NCI-H748 (cell line): ENCODE measurements at regions not wholly inside any gene's neighbourhood (a gene's known extent, or its start where the extent isn't known, plus 50 kb on each side); places are given as distances from the start of the nearest gene placed in this dataset.
"Not testable (repeated sequence)": the region's sequence is repeated elsewhere in the genome, so short reads cannot be mapped to it uniquely, and the experiment has no call there.

ENCODE experiments used
- DNase-seq: peaks from one replicate; lab custom pipeline; 2025; ENCODE audit not compliant: unreplicated experiment; lab: John Stamatoyannopoulos, UW

DNA sequence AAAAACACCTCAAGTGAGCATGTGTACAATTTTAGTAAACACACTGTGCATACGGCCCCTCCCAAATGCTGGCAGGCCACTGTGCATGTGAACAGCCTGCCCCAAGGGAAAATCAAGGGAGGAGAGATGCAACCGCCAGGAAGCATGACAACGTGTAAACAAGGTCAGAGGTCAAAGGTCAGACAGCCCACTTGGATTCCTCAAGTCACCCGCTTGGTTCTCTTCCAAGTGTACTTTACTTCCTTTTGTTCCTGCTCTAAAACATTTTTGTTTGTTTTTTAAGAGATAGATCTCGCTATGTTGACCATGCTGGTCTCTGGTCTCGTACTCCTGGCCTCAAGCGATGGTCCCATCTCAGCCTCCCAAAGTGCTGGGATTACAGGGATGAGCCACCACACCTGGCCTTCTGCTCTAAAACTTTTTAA, 126.7 kb upstream of the SHB start:
- peak; percentile 15 for DNase-seq

DNA sequence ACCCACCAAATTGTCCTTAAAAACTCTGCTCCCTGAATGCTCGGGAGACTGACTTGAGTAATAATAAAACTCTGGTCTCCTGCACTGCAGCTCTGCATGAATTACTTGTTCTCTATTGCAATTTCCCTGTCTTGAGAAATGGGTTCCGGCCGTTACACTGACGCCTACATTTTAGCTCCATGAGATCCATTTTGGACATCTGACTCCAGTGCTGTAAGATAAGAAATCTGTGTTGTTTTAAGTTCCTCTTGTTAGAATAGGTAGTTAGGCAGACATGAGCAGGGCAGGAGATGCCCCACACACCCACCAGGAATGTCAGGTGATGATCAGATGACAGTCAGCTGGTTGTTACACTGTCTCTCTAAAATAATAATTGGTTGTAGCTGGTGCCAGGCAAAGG, 125.8 kb upstream of the SHB start:
- DNase-seq: no peak

DNA sequence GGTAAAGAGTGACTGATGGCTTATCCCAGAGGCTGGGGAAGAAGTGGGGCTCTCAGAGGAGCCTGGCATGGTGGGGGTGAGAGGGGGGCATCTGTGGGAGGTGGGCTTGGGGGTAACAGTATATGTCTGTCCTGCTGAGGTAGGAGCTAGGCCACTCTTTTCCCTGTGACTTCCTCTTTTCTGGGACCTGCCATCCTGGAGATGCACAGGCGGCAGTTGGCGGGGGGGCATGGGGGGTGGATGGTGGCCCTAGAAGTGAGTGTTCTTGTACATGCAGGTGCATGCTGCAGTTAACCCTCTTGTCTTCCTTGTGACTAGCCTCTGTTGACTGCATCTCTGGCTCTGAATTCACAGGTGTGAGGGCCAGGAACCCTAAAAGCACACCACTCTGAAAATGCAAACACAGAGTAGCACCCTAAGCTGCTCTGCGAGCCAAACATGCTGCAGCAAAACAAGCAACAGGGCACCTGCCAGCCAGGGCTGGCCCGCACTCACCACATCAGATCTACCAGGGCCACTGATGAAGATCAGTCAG, 123.8 kb upstream of the SHB start:
- DNase-seq: no peak

DNA sequence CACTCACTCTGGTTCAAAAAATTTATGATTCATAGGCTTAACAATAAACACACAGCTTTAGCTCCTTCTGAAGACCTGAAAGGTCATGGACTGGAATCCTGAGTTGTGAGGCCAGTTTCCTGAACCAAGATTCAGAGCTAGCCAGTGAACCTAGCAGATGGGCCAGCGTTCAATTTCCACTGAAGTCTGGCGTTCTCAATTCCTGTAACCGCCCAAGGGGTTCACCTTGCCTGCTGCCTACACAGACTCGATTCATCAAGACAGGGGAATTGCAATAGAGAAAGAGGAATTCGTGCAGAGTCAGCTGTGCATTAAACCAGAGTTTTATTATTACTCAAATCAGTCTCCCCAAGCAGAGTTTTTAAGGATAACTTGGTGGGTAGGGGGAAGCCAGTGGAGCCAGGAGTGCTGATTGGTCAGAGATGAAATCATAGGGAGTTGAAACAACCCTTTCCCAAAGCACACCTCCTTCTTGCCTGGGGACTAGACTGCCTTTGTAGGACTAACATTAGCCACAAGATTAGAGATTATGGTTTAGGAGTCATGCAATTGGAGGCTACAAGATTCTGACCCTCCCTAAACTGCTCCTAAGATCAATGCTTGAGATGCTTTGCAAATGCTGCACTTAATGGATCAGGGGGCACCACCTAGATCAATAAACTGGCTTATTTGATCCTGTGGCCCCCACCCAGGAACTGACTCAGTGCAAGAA, 117.5 kb upstream of the SHB start:
- no peak for DNase-seq

DNA sequence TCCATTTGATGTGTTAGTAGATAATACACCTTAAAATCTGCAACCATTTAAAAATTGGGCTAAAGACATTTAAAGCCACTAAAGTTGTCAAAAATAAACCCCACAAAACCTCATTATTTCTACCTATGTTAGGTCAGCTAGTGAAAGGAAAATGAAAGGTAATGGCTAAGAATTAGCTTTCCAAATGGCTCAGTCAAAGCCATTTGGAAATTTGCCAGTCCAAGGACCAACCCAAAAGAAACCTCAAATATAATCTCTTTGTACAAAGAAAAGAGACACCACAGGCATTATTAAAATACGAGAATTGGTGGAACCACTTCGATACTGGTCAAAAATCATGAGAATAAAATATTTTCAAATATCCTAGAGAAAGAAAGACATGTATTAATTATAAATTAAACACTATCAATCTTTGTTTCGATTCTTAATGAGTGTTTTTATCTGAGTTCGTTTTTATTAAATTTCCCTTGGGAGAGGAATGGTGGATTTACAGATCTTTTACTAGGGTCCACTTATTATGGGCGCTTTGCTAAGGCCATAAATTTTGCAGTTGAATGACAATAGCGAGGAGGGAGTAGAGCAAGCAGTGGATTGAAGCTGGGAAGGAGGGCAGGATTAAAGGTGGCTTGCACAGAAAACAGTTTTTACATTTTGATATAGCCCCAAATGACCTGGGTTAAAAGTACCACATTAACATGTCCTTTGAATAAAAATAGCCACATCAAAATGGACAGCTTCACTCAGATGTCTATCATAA, 116.8 kb upstream of the SHB start:
- no peak for DNase-seq

DNA sequence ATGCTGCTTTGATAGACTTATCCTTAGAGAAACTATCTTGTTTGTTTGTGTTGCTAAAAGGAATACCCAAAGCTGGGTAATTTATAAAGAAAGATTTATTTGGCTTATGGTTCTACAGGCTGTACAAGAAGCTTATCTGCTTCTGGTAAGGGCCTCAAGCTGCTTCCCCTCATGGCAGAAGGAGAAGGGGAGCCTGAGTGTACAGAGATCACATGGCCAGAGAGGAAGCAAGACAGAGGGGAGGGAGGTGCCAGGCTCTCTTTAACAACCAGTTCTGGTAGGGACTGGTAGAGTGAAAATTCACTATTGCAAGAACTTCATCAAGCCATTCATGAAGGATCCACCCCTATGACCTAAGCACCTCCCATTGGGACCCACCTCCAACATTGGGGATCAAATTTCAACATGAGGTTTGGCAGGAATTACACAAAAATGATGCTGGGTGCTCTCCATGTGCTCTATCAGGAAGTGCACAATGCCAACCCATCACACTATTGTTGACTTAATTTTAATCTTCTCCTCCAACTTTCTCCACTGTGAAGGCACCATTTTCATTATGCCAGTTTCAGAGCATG, 115.1 kb upstream of the SHB start:
- peak; percentile 42 for DNase-seq

DNA sequence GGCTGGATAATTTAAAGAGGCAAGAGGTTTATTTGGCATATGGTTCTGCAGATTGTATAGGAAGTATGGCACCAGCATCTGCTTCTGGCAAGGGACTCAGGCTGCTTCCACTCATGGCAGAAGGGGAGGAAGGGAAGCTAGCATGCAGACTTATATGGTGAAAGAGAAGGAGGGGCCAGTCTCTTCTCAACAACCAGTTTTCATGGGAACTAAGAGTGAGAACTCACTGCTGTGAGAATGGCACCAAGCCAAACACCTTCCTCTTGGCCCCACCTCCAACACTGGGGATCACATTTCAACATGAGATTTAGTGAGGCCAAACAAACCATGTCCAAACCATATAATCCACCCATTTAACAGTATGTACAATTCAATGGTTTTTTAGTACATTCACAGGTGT, 113.3 kb upstream of the SHB start:
- peak; percentile 82 for DNase-seq

DNA sequence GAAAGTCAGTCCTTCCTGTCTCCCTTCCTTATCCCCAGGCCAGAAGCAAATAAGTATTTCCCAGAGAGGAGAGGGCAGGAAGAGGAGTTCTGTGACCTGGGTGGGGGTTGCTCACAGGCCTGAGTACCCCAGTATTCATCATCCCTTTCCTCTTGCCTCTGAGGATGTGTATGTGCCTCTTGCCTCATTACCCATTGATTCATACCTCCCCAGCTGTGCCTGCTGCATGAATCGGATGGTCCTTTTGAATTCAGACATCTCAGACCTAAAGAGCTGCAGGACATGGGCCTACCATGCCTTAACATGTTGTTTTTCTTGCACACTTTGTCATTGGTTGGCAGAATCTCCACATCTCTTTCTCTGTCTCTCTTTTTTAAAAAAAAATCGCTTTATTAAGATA, 112.8 kb upstream of the SHB start:
- DNase-seq: no peak

DNA sequence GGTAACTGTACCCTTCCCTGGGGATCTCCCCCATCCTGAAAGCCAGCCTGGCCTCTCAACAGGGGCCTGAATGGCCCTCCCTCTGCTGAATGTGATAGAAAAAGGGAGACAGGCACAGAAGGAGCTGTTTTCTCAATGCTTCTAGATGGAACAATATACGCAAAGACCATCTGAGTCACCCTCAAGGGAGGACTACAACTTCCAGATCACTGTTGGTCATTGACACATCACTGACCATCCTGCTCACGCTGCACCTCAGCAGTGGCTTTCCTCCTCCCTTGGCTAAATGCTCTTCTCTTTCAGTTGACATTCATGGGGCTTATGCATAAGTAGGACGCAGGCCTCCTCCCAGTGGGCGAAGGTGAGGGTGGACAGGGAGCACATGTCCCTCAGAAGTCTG, 112.2 kb upstream of the SHB start:
- no peak for DNase-seq

DNA sequence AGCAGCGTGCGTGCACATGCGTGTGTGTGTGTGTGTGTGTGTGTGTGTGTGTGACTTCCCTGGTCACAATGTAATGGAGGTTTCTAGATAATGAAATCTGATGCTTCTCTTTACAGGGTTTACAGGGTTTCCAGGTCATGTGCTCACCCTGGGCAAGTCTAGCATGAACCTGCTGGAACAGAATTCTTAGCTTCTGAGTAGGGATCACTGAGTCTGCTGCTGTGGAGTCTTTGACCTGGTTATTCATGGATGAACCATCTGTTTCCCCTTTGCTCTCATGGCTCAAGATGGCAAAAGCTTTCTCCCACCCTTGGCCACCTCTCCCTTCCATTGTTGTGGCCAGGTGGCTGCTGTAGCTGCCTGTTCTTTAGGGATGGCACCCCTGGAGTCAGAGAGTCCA, 111.6 kb upstream of the SHB start:
- no peak for DNase-seq

DNA sequence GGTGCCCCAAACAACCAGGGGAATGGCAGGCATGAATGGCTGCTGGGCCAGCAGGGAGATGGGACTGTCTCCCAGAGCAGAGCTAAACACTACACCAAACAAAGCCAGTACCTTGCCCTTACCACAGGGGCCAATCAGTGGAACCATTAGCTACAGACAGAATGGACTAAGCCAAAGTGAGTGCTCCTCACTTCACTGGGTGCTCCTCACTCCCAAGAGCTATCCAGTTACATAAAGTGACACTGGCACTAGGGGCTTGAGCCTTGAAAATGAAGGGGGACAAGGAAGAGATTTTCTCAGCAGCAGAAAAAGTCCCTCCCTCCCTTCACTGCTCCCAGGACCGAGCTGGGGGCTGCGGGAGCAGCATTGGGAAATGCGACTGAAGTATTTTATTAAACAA, 110.9 kb upstream of the SHB start:
- DNase-seq: no peak

DNA sequence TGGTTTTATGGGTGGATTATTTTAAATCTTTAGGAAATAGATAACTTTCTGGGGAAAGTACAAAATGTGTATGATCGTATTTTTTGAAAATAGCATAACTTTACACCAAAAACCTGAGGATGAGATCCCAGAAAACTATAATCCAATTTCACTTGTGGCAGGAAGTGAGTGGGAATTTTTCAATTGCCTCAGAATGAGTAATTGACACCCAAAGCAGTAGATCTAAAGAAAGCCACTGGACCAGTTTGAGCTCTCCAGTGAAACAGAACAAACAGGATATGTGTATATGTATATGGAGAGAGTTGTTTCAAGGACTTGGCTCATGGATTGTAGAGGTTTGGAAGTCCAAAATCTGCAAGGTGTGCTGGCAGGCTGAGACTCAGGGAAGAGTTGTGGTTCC, 109.2 kb upstream of the SHB start:
- peak; percentile 26 for DNase-seq

DNA sequence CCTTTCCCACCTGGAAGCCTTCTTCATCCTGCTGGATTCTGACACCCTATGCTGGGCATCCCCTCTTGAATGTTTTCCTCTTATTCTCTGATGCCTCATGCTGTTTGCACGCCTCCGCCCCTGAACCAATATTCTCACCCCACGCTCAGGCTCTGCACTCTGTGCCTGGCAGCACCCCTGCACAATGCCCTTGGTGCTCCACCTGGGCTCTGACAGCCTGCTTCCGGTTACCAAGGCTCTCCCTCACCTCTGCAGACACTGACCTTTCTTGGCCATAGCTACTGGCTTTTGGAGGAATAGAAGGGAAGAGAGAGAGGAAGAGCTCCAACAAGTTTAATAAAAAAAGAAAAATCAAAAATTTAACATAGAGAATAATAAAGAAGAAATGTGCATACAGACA, 108.7 kb upstream of the SHB start:
- DNase-seq: no peak

DNA sequence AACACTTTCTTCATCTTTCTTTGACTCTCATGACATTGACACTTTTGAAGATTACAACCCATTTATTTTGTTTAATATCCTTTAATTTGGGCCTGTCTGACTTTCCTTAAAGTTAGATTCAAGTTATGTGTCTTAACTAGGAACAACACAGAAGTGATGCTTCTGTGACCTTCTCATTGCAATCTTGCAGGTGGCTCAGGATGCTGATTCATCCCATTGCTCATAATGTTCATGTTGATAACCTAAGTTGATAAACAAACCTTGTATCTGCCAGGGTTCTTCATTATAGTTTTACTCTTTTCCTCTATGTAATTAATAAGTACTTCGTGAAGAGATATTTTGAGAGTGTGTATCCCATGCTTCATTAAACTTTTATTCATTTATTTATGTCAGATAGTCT, 107.2 kb upstream of the SHB start:
- DNase-seq: no peak

DNA sequence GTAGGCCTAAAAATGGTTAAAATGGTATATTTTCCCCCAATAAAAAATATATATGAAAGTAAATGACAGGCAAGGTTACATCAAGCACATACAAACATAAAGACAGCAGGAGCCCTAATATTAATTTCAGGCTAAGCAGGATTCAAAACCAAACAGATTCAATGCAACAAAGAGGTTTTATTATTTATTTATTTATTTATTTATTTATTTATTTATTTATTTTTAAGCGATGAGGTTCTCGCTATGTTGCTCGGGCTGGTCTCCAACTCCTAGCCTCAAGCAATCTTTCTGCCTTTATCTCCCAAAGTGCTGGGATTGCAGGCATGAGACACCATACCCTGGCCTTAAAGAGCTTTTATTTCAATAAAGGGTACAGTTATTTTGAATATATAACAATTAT, 106.4 kb upstream of the SHB start:
- no peak for DNase-seq

DNA sequence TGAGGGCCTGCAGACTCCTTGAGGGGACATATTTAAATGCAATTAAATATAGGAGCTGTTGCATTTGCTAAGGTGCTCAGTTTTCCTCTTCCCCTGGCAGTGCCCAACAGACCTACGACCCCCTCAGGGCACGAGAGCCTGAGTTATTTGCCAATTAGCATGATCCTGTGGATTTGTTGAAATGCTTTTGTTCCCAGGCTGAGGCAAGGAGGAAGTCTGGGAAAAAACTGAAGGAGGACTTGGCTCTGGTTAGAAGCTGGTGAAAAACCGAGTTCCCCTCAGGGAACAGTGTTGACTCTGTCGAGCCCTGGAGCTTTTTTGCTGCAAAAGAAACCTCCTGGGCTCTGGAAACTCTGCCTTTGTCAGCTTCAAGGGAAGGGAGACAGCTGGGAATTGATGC, 103.6 kb upstream of the SHB start:
- no peak for DNase-seq

DNA sequence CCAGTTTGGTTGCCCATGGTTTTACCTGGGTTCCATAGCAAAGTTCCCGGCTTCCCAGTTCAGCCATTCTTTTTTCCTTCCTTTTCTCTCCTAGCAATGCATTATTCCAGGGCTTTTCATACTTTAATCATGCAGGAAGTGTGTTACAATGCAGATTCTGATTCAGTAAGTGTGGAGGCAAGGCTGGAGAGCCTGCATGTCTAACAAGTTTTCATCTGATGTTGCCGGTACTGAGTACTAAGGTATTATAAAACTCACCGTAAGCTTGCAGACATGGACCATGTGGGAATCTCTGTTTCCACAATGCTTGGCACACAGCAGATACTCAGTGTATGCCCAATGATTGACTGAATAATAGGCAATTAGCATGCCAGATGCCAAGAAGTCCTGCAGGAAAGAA, 102.9 kb upstream of the SHB start:
- DNase-seq: no peak

DNA sequence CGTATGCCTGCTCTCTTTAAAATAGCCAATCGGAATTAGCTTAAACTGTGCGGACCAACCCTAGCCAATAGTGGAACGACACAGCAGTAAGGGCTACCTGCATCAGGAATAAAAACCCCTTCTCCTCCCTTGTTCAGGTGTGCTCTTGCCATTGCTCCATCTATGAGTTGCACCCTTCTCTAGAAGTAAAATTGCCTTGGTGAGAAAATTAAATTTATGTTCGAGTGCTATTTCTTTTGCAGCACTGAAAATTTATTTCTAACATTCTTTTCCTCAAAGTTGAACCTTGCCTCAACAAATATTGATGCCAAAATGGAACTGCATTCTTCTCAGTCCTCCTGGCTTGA, 102.5 kb upstream of the SHB start:
- no peak for DNase-seq

DNA sequence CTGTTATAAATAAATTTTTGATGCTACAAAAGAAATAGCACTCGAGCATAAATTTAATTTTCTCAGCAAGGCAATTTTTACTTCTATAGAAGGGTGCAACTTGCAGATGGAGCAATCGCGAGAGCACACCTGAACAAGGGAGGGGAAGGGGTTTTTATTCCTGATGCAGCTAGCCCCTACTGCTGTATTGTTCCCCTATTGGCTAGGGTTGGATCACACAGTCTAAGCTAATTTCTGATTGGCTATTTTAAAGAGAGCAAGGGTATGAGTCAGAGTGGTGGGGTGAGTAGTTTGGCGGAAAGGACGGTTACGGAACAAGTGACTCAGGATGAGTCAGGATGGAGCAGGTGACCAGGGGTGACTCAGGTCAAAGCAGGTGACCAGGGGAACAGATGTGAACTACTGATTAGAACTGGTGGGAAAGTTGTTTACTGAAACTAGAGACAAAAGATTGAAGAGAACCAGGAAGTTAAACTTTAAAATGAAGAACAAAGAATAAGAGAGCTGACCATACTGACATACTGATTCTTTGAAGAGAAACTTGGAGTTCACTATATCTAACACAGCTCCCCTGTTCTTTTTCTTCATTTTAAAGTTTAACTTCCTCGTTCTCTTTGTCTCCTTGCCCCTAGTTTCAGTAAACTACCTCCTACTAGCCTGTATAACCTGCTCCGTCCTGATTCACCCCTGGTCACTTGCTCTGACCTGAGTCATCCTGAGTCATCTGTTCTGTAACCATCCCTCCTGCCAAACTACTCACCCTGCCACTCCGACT, 101.9 kb upstream of the SHB start:
- DNase-seq: not testable (repeated sequence)

DNA sequence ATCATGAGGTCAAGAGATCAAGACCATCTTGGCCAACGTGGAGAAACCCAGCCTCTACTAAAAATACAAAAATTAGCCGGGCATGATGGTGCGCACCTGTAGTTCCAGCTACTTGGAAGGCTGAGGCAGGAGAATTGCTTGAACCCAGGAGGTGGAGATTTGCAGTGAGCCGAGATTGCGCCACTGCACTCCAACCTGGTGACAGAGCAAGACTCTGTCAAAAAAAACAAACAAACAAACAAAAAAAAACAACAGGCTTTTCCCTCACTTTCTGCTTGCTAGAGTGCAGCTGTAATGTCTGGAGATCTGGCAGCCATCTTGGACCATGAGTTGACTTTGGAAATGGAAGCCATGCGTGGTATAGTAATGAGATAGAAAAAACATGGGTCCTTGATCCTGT, 101.1 kb upstream of the SHB start:
- not testable (repeated sequence) for DNase-seq

DNA sequence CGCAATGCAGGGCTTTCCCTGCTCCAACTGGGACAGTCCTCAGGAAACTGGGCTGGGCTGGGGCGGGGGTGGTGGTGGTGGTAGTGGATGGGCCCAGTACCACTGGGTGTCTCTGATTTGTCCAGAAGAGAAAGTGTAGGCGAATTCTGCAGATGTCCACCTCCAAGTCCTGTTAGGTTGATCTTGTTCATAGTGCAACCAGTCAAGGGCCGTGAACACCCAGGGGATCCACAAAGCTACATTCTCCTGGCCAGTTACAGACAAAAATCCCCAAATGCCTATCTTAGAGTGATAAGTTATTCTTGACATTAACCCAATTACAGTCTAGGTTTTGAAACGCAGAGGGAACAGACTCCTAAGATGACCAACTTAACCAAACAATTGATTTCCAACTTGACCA, 97.5 kb upstream of the SHB start:
- DNase-seq: no peak
